Astrocyte of the cerebellum (primary cell): ENCODE measurements at regions not wholly inside any gene's neighbourhood (a gene's known extent, or its start where the extent isn't known, plus 50 kb on each side); places are given as distances from the start of the nearest gene placed in this dataset.
"Not testable (repeated sequence)": the region's sequence is repeated elsewhere in the genome, so short reads cannot be mapped to it uniquely, and the experiment has no call there.

Experiments used
- DNase-seq: peaks from one replicate; pipeline ENCODE4 v3.0.0-alpha.2; 2011; ENCODE audit warnings: low read depth
- H3K4me3 ChIP-seq: 2 replicates; pipeline ENCODE4 v1.5.1; 2011; ENCODE audit warnings: mild to moderate bottlenecking, low read depth, low read length, moderate library complexity
- in situ Hi-C: cut with HindIII; loops from 2 replicates; pipeline ENCODE4 v1.10.0; 2017; ENCODE audit warnings: low sequenced_read_pairs
- TF ChIP-seq, protein P1 (sequence below): IDR thresholded peaks from 2 replicates; pipeline ENCODE4 v1.5.1; 2012; ENCODE audit warnings: low read length, low read depth, moderate library complexity, mild to moderate bottlenecking; ENCODE audit errors: missing control alignments

DNA sequence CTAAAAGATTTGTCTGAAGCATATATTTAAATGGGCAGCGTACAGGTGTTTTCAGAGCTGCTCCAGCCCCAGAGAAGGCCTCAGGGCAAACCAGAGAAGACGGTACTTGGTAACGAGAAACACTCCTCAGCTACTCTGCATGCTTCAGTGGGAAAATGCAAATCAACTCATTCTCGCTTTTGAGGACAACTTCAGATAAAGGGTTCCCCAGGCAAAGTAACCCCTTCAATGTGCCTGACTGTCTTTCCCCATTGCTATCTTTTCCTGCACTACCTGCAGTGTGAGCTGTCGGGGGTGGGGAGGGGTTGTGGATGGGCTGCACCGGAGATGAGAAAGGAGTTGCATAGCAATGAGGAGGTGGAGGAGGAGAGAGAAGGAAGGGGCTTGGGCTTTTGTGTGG is 339.7 kb upstream of the CLINT1 start:
- H3K4me3 ChIP-seq: no peak overlapping the region
- in situ Hi-C loops: no loop called here
- TF ChIP-seq, protein P1, sequence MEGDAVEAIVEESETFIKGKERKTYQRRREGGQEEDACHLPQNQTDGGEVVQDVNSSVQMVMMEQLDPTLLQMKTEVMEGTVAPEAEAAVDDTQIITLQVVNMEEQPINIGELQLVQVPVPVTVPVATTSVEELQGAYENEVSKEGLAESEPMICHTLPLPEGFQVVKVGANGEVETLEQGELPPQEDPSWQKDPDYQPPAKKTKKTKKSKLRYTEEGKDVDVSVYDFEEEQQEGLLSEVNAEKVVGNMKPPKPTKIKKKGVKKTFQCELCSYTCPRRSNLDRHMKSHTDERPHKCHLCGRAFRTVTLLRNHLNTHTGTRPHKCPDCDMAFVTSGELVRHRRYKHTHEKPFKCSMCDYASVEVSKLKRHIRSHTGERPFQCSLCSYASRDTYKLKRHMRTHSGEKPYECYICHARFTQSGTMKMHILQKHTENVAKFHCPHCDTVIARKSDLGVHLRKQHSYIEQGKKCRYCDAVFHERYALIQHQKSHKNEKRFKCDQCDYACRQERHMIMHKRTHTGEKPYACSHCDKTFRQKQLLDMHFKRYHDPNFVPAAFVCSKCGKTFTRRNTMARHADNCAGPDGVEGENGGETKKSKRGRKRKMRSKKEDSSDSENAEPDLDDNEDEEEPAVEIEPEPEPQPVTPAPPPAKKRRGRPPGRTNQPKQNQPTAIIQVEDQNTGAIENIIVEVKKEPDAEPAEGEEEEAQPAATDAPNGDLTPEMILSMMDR: no peak
- no peak for DNase-seq

DNA sequence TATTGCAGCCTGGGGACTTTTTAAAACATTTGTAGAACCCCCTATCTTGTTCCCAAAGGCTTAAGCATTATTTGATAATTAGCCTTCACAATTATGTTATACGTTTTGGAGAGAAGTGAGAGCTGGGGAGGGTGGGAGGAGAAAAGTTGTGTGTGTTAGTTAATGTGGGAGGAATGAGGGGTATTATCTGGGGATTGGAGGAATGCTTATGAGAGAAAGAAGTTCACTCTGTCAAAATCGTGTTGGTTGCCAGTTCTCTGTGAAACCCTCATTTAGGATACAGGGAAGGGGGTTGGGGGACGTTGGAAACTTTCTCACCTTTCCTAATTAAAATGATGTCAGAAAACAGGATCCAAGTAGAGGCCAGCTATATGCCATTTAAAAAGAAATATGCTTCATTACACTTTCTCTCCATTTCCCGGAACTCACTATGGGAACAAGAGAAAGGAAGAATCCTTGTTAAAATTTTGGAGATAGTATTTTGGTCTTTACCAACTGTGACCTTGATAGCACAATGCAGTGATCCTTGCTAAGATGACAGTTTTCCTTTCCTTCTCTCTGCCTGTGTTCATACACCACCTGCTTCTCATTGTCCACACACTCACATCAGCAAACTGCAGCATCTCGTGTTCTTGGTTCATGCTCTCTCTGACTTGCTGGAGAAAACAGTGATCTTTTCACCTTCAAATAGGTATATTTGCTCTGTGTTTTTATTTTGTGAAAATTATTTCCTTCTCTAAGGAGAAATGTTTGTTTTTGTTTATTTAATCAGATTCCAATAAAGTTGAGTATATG is 336.7 kb upstream of the CLINT1 start:
- DNase-seq: no peak
- no peak overlapping the region for H3K4me3 ChIP-seq
- TF ChIP-seq, protein P1: no peak
- in situ Hi-C loops: no loop called here

DNA sequence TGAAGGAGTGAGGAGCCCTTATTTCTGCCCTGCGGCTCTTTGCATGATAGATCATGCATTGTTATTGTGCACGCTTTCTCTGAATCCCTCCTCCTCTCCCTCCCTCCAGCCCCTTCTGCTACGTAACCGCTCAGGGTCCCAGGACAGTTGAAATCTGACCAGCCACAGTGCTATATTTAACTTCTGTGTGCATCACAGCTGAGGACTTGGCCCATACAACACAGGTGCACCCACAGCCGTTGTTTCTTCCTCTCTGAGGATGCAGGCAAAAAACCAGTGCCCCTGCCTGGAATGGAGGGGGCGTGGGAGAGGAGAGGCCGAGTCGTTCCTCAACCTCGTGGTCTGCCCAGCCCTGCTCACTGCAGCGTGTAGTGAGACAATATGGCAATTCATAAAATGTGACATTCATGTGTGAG is 335.6 kb upstream of the CLINT1 start:
- DNase-seq: no peak
- TF ChIP-seq, protein P1: no peak
- in situ Hi-C loops: no loop called here
- H3K4me3 ChIP-seq: no peak overlapping the region

DNA sequence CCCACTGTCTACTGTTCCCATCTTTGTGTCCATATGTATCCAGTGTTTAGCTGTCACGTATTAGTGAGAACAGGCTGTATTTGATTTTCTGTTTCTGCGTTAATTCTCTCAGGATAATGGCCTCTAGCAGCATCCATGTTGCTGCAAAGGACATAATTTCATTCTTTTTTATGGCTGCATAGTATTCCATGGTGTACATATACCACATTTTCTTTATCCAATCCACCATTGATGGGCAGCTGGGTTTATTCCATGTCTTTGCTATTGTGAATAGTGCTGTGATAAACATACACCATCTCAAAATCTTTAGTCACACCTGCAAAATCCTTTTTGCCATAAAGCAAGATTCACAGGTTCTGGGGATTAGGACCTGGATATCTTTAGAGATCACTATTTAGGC is 334.4 kb upstream of the CLINT1 start:
- H3K4me3 ChIP-seq, in situ Hi-C loops, DNase-seq: not testable (repeated sequence)

DNA sequence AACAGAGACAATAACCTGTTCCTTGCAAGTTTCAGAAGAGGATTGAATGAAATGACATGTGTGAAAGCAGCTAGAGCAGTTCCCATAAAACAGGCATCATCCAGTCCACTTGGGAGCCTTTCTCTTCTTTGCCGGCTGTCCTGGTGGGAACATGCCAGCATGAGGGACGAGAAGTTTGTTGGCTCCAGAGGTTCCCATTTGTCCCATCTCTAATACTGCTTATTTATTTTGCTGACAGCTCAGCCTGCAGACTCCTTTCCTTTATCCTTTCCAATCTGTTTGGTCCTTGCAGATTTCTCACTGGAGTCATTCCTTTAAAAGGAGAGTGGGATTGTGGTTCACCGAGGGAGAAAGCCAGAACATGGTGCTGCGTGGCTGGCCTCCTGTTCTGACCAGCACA is 321.5 kb upstream of the CLINT1 start:
- TF ChIP-seq, protein P1: no peak
- H3K4me3 ChIP-seq: no peak overlapping the region
- in situ Hi-C loops: no loop called here
- DNase-seq: no peak

DNA sequence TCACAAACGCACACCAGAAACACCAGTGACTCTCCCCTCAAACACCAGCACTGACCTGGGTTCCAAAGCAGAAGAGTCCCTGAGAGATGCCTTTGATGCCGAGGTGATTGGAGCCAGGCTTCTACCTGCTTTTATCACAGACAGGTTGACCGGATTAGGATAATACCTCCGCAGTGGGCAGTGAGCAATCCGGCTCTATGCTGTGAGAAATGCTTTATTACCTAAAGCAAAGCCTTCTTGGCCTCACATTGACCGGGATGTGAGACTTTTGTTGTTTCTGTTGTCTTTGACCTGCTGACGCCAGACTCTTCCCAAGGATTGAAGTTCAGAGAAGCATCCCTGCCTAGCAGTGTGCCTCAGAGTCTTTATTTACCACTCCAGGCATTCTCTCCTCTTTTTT is 320.3 kb upstream of the CLINT1 start:
- in situ Hi-C loops: no loop called here
- no peak for DNase-seq
- no peak overlapping the region for H3K4me3 ChIP-seq
- TF ChIP-seq, protein P1: no peak

DNA sequence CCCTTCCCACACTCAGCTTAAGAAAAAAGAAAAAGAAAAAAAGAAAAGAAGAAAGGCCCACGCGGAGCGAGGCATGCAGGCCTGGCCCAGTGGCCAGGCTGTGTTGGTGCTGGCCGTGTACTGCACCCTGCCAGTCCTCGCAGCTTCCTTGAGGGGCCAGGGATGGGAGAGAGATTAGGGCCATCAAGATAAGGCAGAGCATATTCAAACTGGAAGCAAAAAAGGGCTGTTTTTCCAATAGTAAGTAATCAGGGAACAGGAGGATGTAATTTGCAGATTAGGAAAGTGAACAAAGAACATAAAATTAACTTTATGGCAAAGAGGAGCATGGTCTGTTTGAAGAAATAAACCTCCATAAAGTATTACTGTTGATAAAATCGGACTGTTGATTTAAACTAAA is 319.6 kb upstream of the CLINT1 start:
- H3K4me3 ChIP-seq: no peak overlapping the region
- TF ChIP-seq, protein P1: no peak
- in situ Hi-C loops: no loop called here
- DNase-seq: no peak
